ENCODE measurements at regions not wholly inside any gene's neighbourhood (a gene's known extent, or its start where the extent isn't known, plus 50 kb on each side); places are given as distances from the start of the nearest gene placed in this dataset.
"Not testable (repeated sequence)": the region's sequence is repeated elsewhere in the genome, so short reads cannot be mapped to it uniquely, and the experiment has no call there.

DNA sequence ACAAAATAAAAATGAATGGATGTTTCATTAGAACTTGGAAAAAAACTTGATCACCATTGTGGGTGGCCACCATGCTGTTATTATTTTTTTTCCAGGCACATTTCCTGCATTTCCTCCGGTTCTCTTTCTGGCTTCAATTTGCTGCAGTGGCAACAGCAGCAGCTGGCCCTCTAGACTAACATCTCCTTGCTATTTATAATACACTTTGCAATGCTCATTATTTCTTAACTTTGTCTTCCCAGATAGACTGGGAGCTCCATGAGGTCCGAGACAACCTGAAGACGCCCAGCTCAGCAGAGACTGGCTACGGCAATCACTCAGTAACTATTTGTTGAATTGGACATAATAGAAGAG, 53.4 kb upstream of the ATP5PO start:
- Histone ChIP-seq H3K27ac (ENCODE audit: low read depth, low read length) (no peak overlapping the region), H3K4me1 (ENCODE audit: insufficient read depth, low read length) (no peaks in the 10 kb centered on the region), H3K9me3 (ENCODE audit: low read length) (no peaks in the 10 kb centered on the region), H3K4me3 (ENCODE audit: low read length) (no peak overlapping the region), H3K36me3 (ENCODE audit: insufficient read depth, low read length) (no peaks in the 10 kb centered on the region), H3K27me3 (ENCODE audit: insufficient read depth, low read length, poor library complexity, severe bottlenecking) (no peaks in the 10 kb centered on the region)
- Mint-ChIP-seq H3K9me3 (no peaks in the 10 kb centered on the region), H3K27me3 (no peaks in the 10 kb centered on the region), H3K27ac (peak overlapping the region in 1 of 8 donors; percentile 51), H3K4me1 (peaks cover 14 to 51% (median 43%) of the 10 kb centered on the region in 3 donors), H3K36me3 (peaks cover 10 to 66% (median 33%) of the 10 kb centered on the region in 3 donors), H3K4me3 (no peak overlapping the region)
- POLR2A ChIA-PET: interaction anchor here (0.8 to 1.5 kb wide), 5 partner anchors 17 to 37 kb away, joined by 3 to 8 read pairs (median 3); no protein-coding TSS in a partner anchor
- no peak for DNase-seq
- CTCF ChIA-PET: interaction anchor here (1.0 to 4.9 kb wide), 6 partner anchors 12 to 379 kb away, joined by 3 to 21 read pairs (median 4); no protein-coding TSS in a partner anchor

DNA sequence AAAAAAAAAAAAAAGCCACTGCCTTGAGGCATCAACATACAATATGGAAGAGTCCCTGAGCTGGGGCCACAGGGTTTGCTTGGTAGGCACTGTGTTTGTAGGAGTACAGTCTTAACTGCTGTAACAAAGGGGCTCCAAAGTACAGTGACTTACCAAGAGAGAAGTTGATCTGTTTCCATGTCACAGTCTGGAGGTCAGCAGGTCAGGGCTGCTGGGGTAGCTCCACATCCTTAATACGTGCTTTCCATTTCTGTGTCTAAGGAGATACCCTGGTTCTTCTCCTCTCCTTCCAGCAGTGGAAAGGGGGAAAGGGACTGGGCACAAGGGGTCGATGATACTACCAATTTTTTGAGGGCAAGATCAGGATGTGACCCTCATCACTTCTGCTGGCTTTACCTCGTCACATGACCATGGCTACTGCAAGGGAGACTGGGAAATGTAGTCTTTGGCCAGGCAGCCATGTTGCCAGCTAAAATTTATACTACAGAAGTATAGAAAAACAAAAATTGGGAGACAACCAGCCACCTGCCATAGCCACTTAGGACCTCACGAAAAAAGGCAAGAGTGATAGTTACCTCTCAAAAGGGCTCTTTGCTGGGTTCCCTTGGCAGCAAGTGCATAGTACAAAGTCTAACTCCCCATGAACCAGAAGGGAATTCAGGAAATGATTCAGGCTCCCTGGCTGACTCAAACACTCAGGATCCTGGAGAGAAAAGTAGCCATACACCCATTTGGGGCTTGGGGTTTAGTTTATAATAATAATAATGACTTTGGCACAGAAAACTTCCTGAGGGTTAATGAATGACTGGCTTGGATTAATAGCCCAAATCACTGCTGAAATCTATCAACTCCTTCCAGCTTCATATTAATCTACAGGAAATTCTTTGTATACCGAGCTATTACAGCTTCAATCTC, 52.7 kb upstream of the ATP5PO start:
- H3K36me3 Mint-ChIP-seq: peaks cover 10 to 73% (median 37%) of the 10 kb centered on the region in 3 donors

DNA sequence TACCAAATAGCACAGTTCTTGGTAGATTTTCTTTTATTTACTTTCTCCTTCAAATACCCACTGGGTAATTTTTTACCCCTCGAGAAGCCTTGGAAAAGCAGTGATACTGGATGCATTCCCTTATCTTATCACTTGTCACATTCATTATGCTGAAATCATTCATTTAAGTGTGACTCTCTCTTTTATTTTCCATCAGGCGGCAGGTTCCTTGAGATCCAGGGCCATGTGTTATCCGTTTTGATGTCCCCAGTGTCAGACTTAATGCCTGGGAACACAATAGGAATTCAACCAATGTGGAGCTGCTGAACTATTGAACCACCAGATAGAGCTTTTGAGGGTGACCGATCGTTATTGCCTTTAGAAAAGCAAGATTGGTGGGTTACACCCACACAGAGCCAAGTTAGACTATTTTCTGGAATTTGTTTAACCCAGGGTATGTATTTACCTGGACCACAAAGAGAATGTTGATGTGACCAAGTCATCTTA, 51.5 kb upstream of the ATP5PO start:
- Histone ChIP-seq H3K36me3 (ENCODE audit: insufficient read depth, low read length) (peaks cover 5% of the 10 kb centered on the region), H3K4me3 (ENCODE audit: low read length) (no peak overlapping the region), H3K27me3 (ENCODE audit: insufficient read depth, low read length, poor library complexity, severe bottlenecking) (no peaks in the 10 kb centered on the region), H3K27ac (ENCODE audit: low read depth, low read length) (no peak overlapping the region), H3K9me3 (ENCODE audit: low read length) (no peaks in the 10 kb centered on the region), H3K4me1 (ENCODE audit: insufficient read depth, low read length) (no peaks in the 10 kb centered on the region)
- Mint-ChIP-seq H3K9me3 (peaks cover 0 to 4% (median 0%) of the 10 kb centered on the region in 5 donors), H3K36me3 (peaks cover 22 to 80% (median 47%) of the 10 kb centered on the region in 3 donors), H3K27ac (peak overlapping the region in 4 of 8 donors; percentile 45 to 83 (median 68)), H3K4me3 (no peak overlapping the region), H3K4me1 (peaks cover 24 to 67% (median 58%) of the 10 kb centered on the region in 3 donors), H3K27me3 (no peaks in the 10 kb centered on the region)
- POLR2A ChIA-PET: interaction anchor here (1.0 to 1.5 kb wide), 2 partner anchors 17 to 18 kb away, joined by 5 to 8 read pairs; no protein-coding TSS in a partner anchor
- no peak for DNase-seq
- CTCF ChIA-PET: interaction anchor here (1.0 to 4.9 kb wide), 3 partner anchors 17 to 324 kb away, joined by 3 to 21 read pairs (median 5); no protein-coding TSS in a partner anchor

More for the DNA sequence above, 52.7 kb upstream of the ATP5PO start:
- ChIA-PET POLR2A (interaction anchor here (0.6 to 1.5 kb wide), 5 partner anchors 16 to 21 kb away, joined by 3 to 8 read pairs (median 3); no protein-coding TSS in a partner anchor), CTCF (interaction anchor here (1.0 to 4.9 kb wide), 6 partner anchors 13 to 380 kb away, joined by 3 to 21 read pairs (median 4); no protein-coding TSS in a partner anchor)
- Histone ChIP-seq H3K36me3 (ENCODE audit: insufficient read depth, low read length) (no peaks in the 10 kb centered on the region), H3K9me3 (ENCODE audit: low read length) (no peaks in the 10 kb centered on the region), H3K27me3 (ENCODE audit: insufficient read depth, low read length, poor library complexity, severe bottlenecking) (no peaks in the 10 kb centered on the region), H3K27ac (ENCODE audit: low read depth, low read length) (no peak overlapping the region), H3K4me1 (ENCODE audit: insufficient read depth, low read length) (no peaks in the 10 kb centered on the region), H3K4me3 (ENCODE audit: low read length) (no peak overlapping the region)
- Mint-ChIP-seq H3K4me3 (no peak overlapping the region), H3K9me3 (no peaks in the 10 kb centered on the region), H3K27me3 (no peaks in the 10 kb centered on the region), H3K27ac (peak overlapping the region in 7 of 8 donors; percentile 59 to 87 (median 74)), H3K4me1 (peaks cover 16 to 55% (median 47%) of the 10 kb centered on the region in 3 donors)
- peak in 1 of 5 donors; percentile 41 for DNase-seq

DNA sequence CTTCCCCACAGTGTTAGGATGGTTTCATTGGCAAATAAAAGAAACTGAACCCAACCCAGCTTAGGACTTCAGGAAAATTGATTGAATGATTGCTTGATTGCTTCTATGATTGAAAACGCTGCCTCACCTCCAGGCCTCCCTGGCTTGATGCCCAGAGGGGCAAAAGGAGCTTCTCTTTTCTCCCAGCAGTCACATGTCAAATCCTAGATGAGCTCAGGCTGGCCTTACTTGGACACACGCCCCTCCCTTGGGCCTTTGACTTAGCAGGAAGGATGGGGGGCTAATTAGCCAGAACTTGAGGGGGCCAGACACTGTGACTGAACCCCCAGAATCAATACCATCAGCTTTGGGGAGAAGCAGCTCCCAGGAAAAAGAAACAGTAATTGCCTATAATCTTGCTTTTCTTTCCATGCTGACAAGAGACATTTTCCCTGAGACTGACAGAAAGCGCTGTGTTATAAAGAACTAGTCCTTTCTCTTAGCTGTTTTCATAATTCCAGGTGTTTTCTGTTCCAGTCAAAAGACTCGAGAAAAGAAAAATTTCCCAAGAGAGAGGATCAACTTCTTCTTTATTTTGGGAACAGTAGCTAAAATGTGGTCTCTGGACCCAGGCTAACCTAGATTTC, 50.8 kb upstream of the ATP5PO start:
- peaks cover 22 to 80% (median 45%) of the 10 kb centered on the region in 3 donors for H3K36me3 Mint-ChIP-seq
- H3K9me3 Mint-ChIP-seq: peaks cover 0 to 4% (median 0%) of the 10 kb centered on the region in 5 donors
- peaks cover 24 to 68% (median 52%) of the 10 kb centered on the region in 3 donors for H3K4me1 Mint-ChIP-seq
- ChIA-PET POLR2A (interaction anchor here (1.0 kb wide), 1 partner anchor 17 kb away, joined by 5 read pairs; no protein-coding TSS in a partner anchor), CTCF (interaction anchor here (1.0 to 4.9 kb wide), 3 partner anchors 17 to 324 kb away, joined by 3 to 21 read pairs (median 5); no protein-coding TSS in a partner anchor)
- Histone ChIP-seq H3K27ac (ENCODE audit: low read depth, low read length) (no peak overlapping the region), H3K4me1 (ENCODE audit: insufficient read depth, low read length) (no peaks in the 10 kb centered on the region), H3K36me3 (ENCODE audit: insufficient read depth, low read length) (peaks cover 5% of the 10 kb centered on the region), H3K9me3 (ENCODE audit: low read length) (no peaks in the 10 kb centered on the region), H3K4me3 (ENCODE audit: low read length) (no peak overlapping the region), H3K27me3 (ENCODE audit: insufficient read depth, low read length, poor library complexity, severe bottlenecking) (no peaks in the 10 kb centered on the region)
- no peaks in the 10 kb centered on the region for H3K27me3 Mint-ChIP-seq
- DNase-seq: no peak
- no peak overlapping the region for H3K4me3 Mint-ChIP-seq
- H3K27ac Mint-ChIP-seq: peak overlapping the region in 4 of 8 donors; percentile 26 to 83 (median 47)

DNA sequence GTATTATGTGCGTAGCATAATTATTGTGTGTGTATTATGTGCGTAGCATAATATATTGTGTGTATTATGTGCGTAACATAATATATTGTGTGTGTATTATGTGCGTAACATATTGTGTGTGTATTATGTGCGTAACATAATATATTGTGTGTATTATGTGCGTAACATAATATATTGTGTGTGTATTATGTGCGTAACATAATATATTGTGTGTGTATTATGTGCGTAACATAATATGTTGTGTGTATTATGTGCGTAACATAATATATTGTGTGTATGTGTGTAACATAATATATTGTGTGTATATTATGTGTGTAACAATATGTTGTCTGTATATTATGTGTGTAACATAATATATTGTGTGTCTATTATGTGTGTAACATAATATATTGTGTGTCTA, 50.1 kb upstream of the ATP5PO start:
- peaks cover 24 to 70% (median 52%) of the 10 kb centered on the region in 3 donors for H3K4me1 Mint-ChIP-seq
- POLR2A ChIA-PET: not testable (repeated sequence)

More for the DNA sequence above, 50.1 kb upstream of the ATP5PO start:
- H3K27ac Mint-ChIP-seq; DNase-seq; H3K4me1 ChIP-seq (ENCODE audit: insufficient read depth, low read length); CTCF ChIA-PET; H3K4me3 ChIP-seq (ENCODE audit: low read length); H3K4me3 Mint-ChIP-seq; H3K9me3 ChIP-seq (ENCODE audit: low read length); H3K36me3 ChIP-seq (ENCODE audit: insufficient read depth, low read length); H3K27me3 ChIP-seq (ENCODE audit: insufficient read depth, low read length, poor library complexity, severe bottlenecking); H3K27me3 Mint-ChIP-seq; H3K27ac ChIP-seq (ENCODE audit: low read depth, low read length); H3K9me3 Mint-ChIP-seq: not testable (repeated sequence)
- peaks cover 26 to 79% (median 41%) of the 10 kb centered on the region in 3 donors for H3K36me3 Mint-ChIP-seq
